HFFc6 (cell line): ENCODE measurements at regions not wholly inside any gene's neighbourhood (a gene's known extent, or its start where the extent isn't known, plus 50 kb on each side); places are given as distances from the start of the nearest gene placed in this dataset.

ENCODE experiments used
- DNase-seq: peaks from one replicate; pipeline ENCODE4 v3.0.0-alpha.2; 2018
- H3K27ac Mint-ChIP-seq: 2 replicates; pipeline ENCODE4 v1.8.0; 2020; ENCODE audit warnings: mild to moderate bottlenecking, mixed read lengths
- H3K27me3 Mint-ChIP-seq: 2 replicates; pipeline ENCODE4 v1.8.0; 2021; ENCODE audit warnings: mild to moderate bottlenecking, moderate library complexity, mixed read lengths; ENCODE audit not compliant: insufficient read depth
- H3K36me3 Mint-ChIP-seq: 2 replicates; pipeline ENCODE4 v1.8.0; 2021; ENCODE audit warnings: low read depth, mixed read lengths
- H3K4me1 Mint-ChIP-seq: 2 replicates; pipeline ENCODE4 v1.8.0; 2020; ENCODE audit warnings: low read depth, mixed read lengths
- H3K4me3 Mint-ChIP-seq: 2 replicates; pipeline ENCODE4 v1.8.0; 2020; ENCODE audit warnings: mild to moderate bottlenecking, moderate library complexity, mixed read lengths
- H3K9me3 Mint-ChIP-seq: 2 replicates; pipeline ENCODE4 v1.8.0; 2020; ENCODE audit warnings: mild to moderate bottlenecking, mixed read lengths
- TF ChIP-seq, protein P1 (sequence below): fragments of 200-600 bp; sonication (generic); IDR thresholded peaks from 2 replicates; pipeline ENCODE4 v1.5.0; 2021; ENCODE audit warnings: antibody characterized with exemption, mild to moderate bottlenecking

DNA sequence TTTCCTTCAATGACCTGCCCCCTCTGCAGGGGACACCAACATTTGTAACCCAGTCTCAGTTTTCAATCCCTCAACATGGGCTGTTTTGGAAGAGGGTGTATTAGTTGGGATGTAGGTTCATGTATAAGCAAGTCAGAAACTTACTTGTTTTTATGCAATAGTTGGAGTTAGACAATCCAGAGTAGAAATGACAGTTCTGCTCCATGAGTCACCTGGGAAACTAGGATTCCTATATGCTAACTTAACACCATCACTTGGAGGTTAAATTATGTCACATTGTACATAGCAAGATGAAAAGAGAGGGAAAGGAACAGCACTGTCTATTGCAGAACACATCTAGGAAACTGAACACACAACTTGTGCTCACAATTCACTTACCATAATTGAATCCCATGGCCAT is 436.4 kb downstream of the RFC3 start:
- Mint-ChIP-seq H3K27ac (no peak overlapping the region), H3K36me3 (no peaks in the 10 kb centered on the region), H3K9me3 (peaks cover 11% of the 10 kb centered on the region; the same call in 1 of the 2 replicates), H3K4me3 (no peak overlapping the region), H3K4me1 (peaks cover 13% of the 10 kb centered on the region), H3K27me3 (peaks cover 2% of the 10 kb centered on the region; the same call in 1 of the 2 replicates)
- TF ChIP-seq, protein P1, sequence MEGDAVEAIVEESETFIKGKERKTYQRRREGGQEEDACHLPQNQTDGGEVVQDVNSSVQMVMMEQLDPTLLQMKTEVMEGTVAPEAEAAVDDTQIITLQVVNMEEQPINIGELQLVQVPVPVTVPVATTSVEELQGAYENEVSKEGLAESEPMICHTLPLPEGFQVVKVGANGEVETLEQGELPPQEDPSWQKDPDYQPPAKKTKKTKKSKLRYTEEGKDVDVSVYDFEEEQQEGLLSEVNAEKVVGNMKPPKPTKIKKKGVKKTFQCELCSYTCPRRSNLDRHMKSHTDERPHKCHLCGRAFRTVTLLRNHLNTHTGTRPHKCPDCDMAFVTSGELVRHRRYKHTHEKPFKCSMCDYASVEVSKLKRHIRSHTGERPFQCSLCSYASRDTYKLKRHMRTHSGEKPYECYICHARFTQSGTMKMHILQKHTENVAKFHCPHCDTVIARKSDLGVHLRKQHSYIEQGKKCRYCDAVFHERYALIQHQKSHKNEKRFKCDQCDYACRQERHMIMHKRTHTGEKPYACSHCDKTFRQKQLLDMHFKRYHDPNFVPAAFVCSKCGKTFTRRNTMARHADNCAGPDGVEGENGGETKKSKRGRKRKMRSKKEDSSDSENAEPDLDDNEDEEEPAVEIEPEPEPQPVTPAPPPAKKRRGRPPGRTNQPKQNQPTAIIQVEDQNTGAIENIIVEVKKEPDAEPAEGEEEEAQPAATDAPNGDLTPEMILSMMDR: no peak
- no peak for DNase-seq

DNA sequence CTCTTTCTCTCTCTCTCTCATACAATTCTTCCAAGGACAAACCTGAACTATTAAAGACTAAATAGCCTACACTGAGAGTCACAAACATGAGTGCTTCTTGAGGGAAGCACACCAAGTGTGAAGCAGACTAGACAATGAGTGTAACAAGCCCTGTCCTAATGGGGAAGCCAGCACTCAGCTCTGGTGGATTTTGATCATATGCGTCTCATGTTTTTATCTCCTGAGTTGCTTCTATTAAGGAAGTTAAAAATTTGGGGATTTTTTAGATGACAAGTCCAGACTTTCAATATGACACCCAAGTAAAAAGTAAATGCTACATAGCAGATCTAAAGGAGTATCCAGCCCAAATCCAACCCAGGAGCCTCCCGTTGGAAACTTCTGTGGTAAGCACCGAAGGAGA is 437.8 kb downstream of the RFC3 start:
- H3K9me3 Mint-ChIP-seq: peaks cover 11% of the 10 kb centered on the region; the same call in 1 of the 2 replicates
- H3K4me1 Mint-ChIP-seq: peaks cover 17% of the 10 kb centered on the region
- no peak for DNase-seq
- no peaks in the 10 kb centered on the region for H3K36me3 Mint-ChIP-seq
- TF ChIP-seq, protein P1: no peak
- H3K27ac Mint-ChIP-seq: no peak overlapping the region
- peaks cover 2% of the 10 kb centered on the region; the same call in 1 of the 2 replicates for H3K27me3 Mint-ChIP-seq
- H3K4me3 Mint-ChIP-seq: no peak overlapping the region

DNA sequence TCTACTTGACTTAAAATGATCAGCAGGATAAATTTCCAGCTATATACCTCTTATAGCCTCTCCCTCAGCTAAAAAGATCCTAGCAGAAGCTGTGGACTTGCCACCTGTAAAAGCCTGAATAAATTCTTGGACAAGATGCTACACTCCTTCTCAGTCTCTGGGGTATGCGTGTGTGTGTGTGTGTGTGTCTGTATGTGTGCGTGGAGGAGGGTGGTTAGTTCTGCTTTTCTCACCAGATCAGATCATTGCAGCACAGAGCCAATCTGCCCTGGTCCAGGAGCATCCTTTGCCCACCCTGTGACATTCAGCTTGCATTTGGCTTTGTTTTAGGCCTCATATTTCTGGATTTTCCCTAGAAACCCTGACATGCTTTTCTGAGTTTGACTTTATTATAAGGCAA is 438.3 kb downstream of the RFC3 start:
- Mint-ChIP-seq H3K4me3 (no peak overlapping the region), H3K4me1 (peaks cover 17% of the 10 kb centered on the region), H3K9me3 (peaks cover 11% of the 10 kb centered on the region; the same call in 1 of the 2 replicates), H3K27me3 (peaks cover 2% of the 10 kb centered on the region; the same call in 1 of the 2 replicates), H3K36me3 (no peaks in the 10 kb centered on the region), H3K27ac (no peak overlapping the region)
- no peak for DNase-seq
- TF ChIP-seq, protein P1: no peak

DNA sequence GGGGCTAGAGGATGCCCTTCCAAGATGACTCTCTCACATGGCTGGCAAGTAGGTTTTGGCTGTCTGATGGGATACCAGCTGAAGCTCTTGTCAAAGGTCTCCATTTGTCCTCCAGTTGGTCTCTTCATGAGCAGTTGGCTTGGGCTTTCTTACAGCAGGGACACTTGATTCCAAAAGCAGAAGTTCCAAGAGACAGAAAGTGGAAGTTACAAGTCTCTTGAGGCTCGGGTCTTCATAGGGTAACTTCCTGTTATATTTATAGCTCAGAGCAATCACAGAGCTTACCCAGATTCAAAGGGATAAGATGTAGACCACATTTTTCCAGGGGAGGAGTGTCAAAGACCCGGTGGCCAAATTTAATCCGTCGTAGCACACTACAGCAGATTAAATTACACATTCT is 440.0 kb downstream of the RFC3 start:
- DNase-seq: no peak
- Mint-ChIP-seq H3K9me3 (peaks cover 11% of the 10 kb centered on the region; the same call in 1 of the 2 replicates), H3K27me3 (peaks cover 2% of the 10 kb centered on the region; the same call in 1 of the 2 replicates), H3K27ac (no peak overlapping the region), H3K4me1 (peaks cover 17% of the 10 kb centered on the region), H3K4me3 (no peak overlapping the region), H3K36me3 (no peaks in the 10 kb centered on the region)
- TF ChIP-seq, protein P1: no peak

DNA sequence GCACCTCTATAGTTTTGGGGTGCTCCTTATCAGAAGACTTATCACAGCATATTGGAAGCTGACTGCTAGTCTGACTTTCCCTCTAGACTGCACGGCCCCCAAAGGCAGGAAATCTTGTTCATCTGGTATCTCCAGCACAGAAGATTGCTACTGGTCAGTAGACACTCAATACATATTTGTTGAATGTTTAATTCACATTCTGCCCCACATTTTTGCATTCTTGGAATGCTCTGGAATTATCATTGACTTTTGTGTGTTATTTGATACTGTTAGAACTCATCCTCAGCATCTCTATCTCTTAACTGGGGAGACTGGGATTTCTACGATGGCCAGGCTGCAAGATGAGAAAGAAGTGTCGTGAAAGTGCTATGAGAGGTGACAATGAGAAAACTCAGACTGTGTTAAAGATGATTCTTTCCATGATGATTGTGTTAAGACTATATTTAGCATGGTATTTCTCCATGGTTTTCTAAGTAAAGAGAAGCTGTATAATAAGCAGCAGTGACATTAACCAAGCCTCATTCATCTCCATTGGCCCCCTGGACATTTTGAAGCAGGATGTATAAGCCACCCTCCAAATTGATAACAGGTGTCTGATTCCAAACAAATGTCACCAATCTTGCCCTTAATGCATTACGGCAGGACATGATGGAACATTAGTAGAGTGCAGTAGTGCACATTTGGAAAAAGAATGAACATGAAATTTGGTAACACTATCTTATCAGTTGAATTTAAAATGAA is 440.9 kb downstream of the RFC3 start:
- peaks cover 11% of the 10 kb centered on the region; the same call in 1 of the 2 replicates for H3K9me3 Mint-ChIP-seq
- H3K27ac Mint-ChIP-seq: no peak overlapping the region; the same call in 1 of the 2 replicates
- TF ChIP-seq, protein P1: no peak
- DNase-seq: peak; percentile 42
- no peaks in the 10 kb centered on the region for H3K36me3 Mint-ChIP-seq
- H3K4me3 Mint-ChIP-seq: no peak overlapping the region
- peaks cover 2% of the 10 kb centered on the region; the same call in 1 of the 2 replicates for H3K27me3 Mint-ChIP-seq
- H3K4me1 Mint-ChIP-seq: peaks cover 17% of the 10 kb centered on the region
